ENCODE measurements at regions not wholly inside any gene's neighbourhood (a gene's known extent, or its start where the extent isn't known, plus 50 kb on each side); places are given as distances from the start of the nearest gene placed in this dataset.
"Not testable (repeated sequence)": the region's sequence is repeated elsewhere in the genome, so short reads cannot be mapped to it uniquely, and the experiment has no call there.

- DNase-seq (ENCODE audit: low spot score): no peak
Measured at GRCh38 chr4:27121830-27122229, 261.2 kb downstream of the STIM2 start.

- no peak for DNase-seq (ENCODE audit: low spot score)
Measured at GRCh38 chr4:27123123-27123768, 262.6 kb downstream of the STIM2 start.

GRCh38 chr4:27123769-27124124 lies 263.1 kb downstream of the STIM2 start:
- DNase-seq (ENCODE audit: low spot score): no peak

GRCh38 chr4:27126895-27127294 lies 266.3 kb downstream of the STIM2 start:
- DNase-seq (ENCODE audit: low spot score): not testable (repeated sequence)

GRCh38 chr4:27128443-27128842 lies 267.8 kb downstream of the STIM2 start:
- DNase-seq (ENCODE audit: low spot score): no peak

GRCh38 chr4:27129871-27130366 lies 269.3 kb downstream of the STIM2 start:
- no peak for DNase-seq (ENCODE audit: low spot score)

- no peak for DNase-seq (ENCODE audit: low spot score)
Measured at GRCh38 chr4:27132497-27132896, 271.9 kb downstream of the STIM2 start.

GRCh38 chr4:27140486-27140885 lies 279.8 kb downstream of the STIM2 start:
- no peak for DNase-seq (ENCODE audit: low spot score)

- DNase-seq (ENCODE audit: low spot score): no peak
Measured at GRCh38 chr4:27141530-27141929, 280.9 kb downstream of the STIM2 start.

GRCh38 chr4:27142841-27143240 lies 282.2 kb downstream of the STIM2 start:
- DNase-seq (ENCODE audit: low spot score): no peak

- DNase-seq (ENCODE audit: low spot score): no peak
Measured at GRCh38 chr4:27145597-27145996, 285.0 kb downstream of the STIM2 start.

- DNase-seq (ENCODE audit: low spot score): no peak
Measured at GRCh38 chr4:27148211-27148895, 287.7 kb downstream of the STIM2 start.

- DNase-seq (ENCODE audit: low spot score): no peak
Measured at GRCh38 chr4:27149541-27150212, 289.0 kb downstream of the STIM2 start.

- DNase-seq (ENCODE audit: low spot score): no peak
Measured at GRCh38 chr4:27152703-27153102, 292.1 kb downstream of the STIM2 start.

- no peak for DNase-seq (ENCODE audit: low spot score)
Measured at GRCh38 chr4:27154706-27155105, 294.1 kb downstream of the STIM2 start.

GRCh38 chr4:27161191-27161590 lies 300.6 kb downstream of the STIM2 start:
- DNase-seq (ENCODE audit: low spot score): no peak

- DNase-seq (ENCODE audit: low spot score): no peak
Measured at GRCh38 chr4:27168783-27169182, 308.1 kb downstream of the STIM2 start.

GRCh38 chr4:27173280-27173679 lies 312.6 kb downstream of the STIM2 start:
- DNase-seq (ENCODE audit: low spot score): no peak

GRCh38 chr4:27176400-27176799 lies 315.8 kb downstream of the STIM2 start:
- no peak for DNase-seq (ENCODE audit: low spot score)

GRCh38 chr4:27176881-27177280 lies 316.2 kb downstream of the STIM2 start:
- no peak for DNase-seq (ENCODE audit: low spot score)

- no peak for DNase-seq (ENCODE audit: low spot score)
Measured at GRCh38 chr4:27178061-27178460, 317.4 kb downstream of the STIM2 start.

GRCh38 chr4:27181693-27182092 lies 321.1 kb downstream of the STIM2 start:
- no peak for DNase-seq (ENCODE audit: low spot score)

GRCh38 chr4:27182211-27182610 lies 321.6 kb downstream of the STIM2 start:
- DNase-seq (ENCODE audit: low spot score): no peak
